Brain pericyte (primary cell): ENCODE measurements at regions not wholly inside any gene's neighbourhood (a gene's known extent, or its start where the extent isn't known, plus 50 kb on each side); places are given as distances from the start of the nearest gene placed in this dataset.

ENCODE experiments used
- DNase-seq: peaks from one replicate; pipeline ENCODE4 v3.0.0-alpha.2; 2012; ENCODE audit warnings: low read depth, low spot score

- no peak for DNase-seq
Measured at GRCh38 chr11:8796941-8797340, 114.0 kb upstream of the AKIP1 start.

GRCh38 chr11:8799273-8799672, 111.7 kb upstream of the AKIP1 start:
- no peak for DNase-seq

GRCh38 chr11:8800520-8801110, 110.4 kb upstream of the AKIP1 start:
- DNase-seq = no peak

GRCh38 chr11:8801121-8801520, 109.9 kb upstream of the AKIP1 start:
- no peak for DNase-seq

- no peak for DNase-seq
Measured at GRCh38 chr11:8802251-8802650, 108.7 kb upstream of the AKIP1 start.

- DNase-seq = no peak
Measured at GRCh38 chr11:8803973-8804372, 107.0 kb upstream of the AKIP1 start.

- no peak for DNase-seq
Measured at GRCh38 chr11:8805296-8805695, 105.7 kb upstream of the AKIP1 start.

GRCh38 chr11:8806974-8807373, 104.0 kb upstream of the AKIP1 start:
- no peak for DNase-seq

- DNase-seq = no peak
Measured at GRCh38 chr11:8807544-8808225, 103.3 kb upstream of the AKIP1 start.

- no peak for DNase-seq
Measured at GRCh38 chr11:8808226-8808585, 102.8 kb upstream of the AKIP1 start.

- no peak for DNase-seq
Measured at GRCh38 chr11:8809241-8809938, 101.6 kb upstream of the AKIP1 start.

GRCh38 chr11:8809939-8810539, 101.0 kb upstream of the AKIP1 start:
- DNase-seq = no peak

- peak; percentile 57 for DNase-seq
Measured at GRCh38 chr11:8810540-8811301, 100.3 kb upstream of the AKIP1 start.

GRCh38 chr11:8811571-8811970, 99.4 kb upstream of the AKIP1 start:
- no peak for DNase-seq

GRCh38 chr11:8812438-8812837, 98.6 kb upstream of the AKIP1 start:
- no peak for DNase-seq

- peak; percentile 43 for DNase-seq
Measured at GRCh38 chr11:8813658-8814057, 97.3 kb upstream of the AKIP1 start.

GRCh38 chr11:8814209-8814922, 96.6 kb upstream of the AKIP1 start:
- no peak for DNase-seq

- DNase-seq = no peak
Measured at GRCh38 chr11:8814923-8815240, 96.1 kb upstream of the AKIP1 start.

GRCh38 chr11:8818421-8818820, 92.6 kb upstream of the AKIP1 start:
- DNase-seq = no peak

GRCh38 chr11:8820401-8820800, 90.6 kb upstream of the AKIP1 start:
- no peak for DNase-seq

GRCh38 chr11:8822469-8822868, 88.5 kb upstream of the AKIP1 start:
- DNase-seq = no peak
